ENCODE measurements at regions not wholly inside any gene's neighbourhood (a gene's known extent, or its start where the extent isn't known, plus 50 kb on each side); places are given as distances from the start of the nearest gene placed in this dataset.

DNA sequence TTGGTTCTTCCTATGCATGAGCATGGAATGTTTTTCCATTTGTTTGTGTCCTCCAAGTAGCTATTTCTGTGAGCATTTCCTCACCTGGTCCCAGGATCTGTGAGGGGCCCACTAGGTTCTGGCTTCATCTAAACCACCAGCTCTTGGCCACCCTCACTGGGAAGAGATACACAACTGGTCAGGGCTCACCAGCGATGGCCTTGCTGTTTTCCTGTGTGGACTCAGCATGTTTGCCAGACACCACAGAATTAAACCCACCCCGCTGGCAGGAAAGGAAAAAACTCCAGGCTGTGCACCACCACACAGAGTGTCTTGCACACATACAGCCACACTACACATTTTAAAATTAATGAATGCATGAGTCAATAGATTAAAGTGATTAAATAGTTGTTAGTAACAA, 65.1 kb upstream of the NXT1 start:
- H3K27ac Mint-ChIP-seq: no peak overlapping the region
- ATAC-seq (no peak), DNase-seq (ENCODE audit: low spot score in 2 of 2) (no peak)
- no peaks in the 10 kb centered on the region for H3K9me3 Mint-ChIP-seq
- no peaks in the 10 kb centered on the region for H3K36me3 Mint-ChIP-seq

DNA sequence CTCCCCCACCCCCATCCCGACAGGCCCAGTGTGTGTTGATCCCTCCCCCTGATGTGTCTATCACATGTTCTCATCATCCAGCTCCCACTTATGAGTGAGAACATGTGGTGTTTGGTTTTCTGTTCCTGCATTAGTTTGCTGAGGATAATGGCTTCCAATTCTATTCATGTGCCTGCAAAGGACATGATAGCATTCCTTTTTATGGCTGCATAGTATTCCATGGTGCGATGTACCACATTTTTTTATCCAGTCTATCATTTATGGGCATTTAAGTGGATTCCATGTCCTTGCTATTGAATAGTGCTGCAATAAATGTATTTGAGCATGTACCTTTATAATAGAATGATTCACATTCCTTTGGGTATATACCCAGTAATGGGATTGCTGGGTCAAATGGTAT, 66.6 kb upstream of the NXT1 start:
- Mint-ChIP-seq H3K9me3 (no peaks in the 10 kb centered on the region), H3K36me3 (no peaks in the 10 kb centered on the region), H3K27ac (no peak overlapping the region)
- no peak for ATAC-seq
- no peak for DNase-seq (ENCODE audit: low spot score in 2 of 2)

- no peak for DNase-seq (ENCODE audit: low spot score in 2 of 2)
- no peaks in the 10 kb centered on the region for H3K9me3 Mint-ChIP-seq
- ATAC-seq: no peak
- H3K36me3 Mint-ChIP-seq: no peaks in the 10 kb centered on the region
- H3K27ac Mint-ChIP-seq: no peak overlapping the region
Measured at GRCh38 chr20:23283096-23283850, 67.3 kb upstream of the NXT1 start.

GRCh38 chr20:23282546-23282945, 68.0 kb upstream of the NXT1 start:
- Mint-ChIP-seq H3K36me3 (no peaks in the 10 kb centered on the region), H3K9me3 (no peaks in the 10 kb centered on the region), H3K27ac (no peak overlapping the region)
- DNase-seq (ENCODE audit: low spot score in 2 of 2) (no peak), ATAC-seq (no peak)

- DNase-seq (ENCODE audit: low spot score in 2 of 2): no peak
- no peaks in the 10 kb centered on the region for H3K9me3 Mint-ChIP-seq
- H3K27ac Mint-ChIP-seq: no peak overlapping the region
- no peak for ATAC-seq
- H3K36me3 Mint-ChIP-seq: no peaks in the 10 kb centered on the region
Measured at GRCh38 chr20:23282111-23282510, 68.5 kb upstream of the NXT1 start.

DNA sequence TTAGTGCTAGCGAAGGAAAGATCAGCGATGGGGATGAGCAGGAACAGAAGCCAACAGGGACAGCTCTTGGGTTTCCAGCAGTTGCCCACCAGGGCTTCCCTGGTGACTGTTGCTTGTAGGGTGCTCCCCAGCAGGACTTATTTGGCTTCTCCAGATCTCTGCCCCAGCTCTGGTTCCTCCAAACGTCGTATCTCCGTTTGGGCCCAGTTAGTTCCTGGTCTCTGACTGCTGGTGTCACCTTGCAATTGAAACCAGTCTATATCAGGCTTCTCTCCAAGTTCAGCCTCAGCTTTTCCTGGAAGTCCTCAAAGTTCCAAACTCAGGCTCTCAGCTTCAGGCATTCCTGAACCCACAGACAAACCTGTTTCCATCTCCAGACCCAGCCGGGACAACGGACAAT, 70.8 kb upstream of the NXT1 start:
- H3K9me3 Mint-ChIP-seq: no peaks in the 10 kb centered on the region
- no peak overlapping the region for H3K27ac Mint-ChIP-seq
- ATAC-seq (no peak), DNase-seq (ENCODE audit: low spot score in 2 of 2) (no peak)
- H3K36me3 Mint-ChIP-seq: no peaks in the 10 kb centered on the region

- ATAC-seq (no peak), DNase-seq (ENCODE audit: low spot score in 2 of 2) (no peak)
- H3K27ac Mint-ChIP-seq: no peak overlapping the region
- no peaks in the 10 kb centered on the region for H3K9me3 Mint-ChIP-seq
- no peaks in the 10 kb centered on the region for H3K36me3 Mint-ChIP-seq
Measured at GRCh38 chr20:23278172-23278571, 72.4 kb upstream of the NXT1 start.

- no peaks in the 10 kb centered on the region for H3K36me3 Mint-ChIP-seq
- H3K9me3 Mint-ChIP-seq: no peaks in the 10 kb centered on the region
- no peak for DNase-seq (ENCODE audit: low spot score in 2 of 2)
- no peak overlapping the region for H3K27ac Mint-ChIP-seq
- no peak for ATAC-seq
Measured at GRCh38 chr20:23277316-23277715, 73.3 kb upstream of the NXT1 start.

- Mint-ChIP-seq H3K27ac (no peak overlapping the region), H3K9me3 (peaks cover 8% of the 10 kb centered on the region in 2 donors), H3K36me3 (peaks cover 8 to 10% of the 10 kb centered on the region in 2 donors)
- no peak for DNase-seq (ENCODE audit: low spot score in 2 of 2)
- no peak for ATAC-seq
Measured at GRCh38 chr20:23273776-23274175, 76.8 kb upstream of the NXT1 start.

DNA sequence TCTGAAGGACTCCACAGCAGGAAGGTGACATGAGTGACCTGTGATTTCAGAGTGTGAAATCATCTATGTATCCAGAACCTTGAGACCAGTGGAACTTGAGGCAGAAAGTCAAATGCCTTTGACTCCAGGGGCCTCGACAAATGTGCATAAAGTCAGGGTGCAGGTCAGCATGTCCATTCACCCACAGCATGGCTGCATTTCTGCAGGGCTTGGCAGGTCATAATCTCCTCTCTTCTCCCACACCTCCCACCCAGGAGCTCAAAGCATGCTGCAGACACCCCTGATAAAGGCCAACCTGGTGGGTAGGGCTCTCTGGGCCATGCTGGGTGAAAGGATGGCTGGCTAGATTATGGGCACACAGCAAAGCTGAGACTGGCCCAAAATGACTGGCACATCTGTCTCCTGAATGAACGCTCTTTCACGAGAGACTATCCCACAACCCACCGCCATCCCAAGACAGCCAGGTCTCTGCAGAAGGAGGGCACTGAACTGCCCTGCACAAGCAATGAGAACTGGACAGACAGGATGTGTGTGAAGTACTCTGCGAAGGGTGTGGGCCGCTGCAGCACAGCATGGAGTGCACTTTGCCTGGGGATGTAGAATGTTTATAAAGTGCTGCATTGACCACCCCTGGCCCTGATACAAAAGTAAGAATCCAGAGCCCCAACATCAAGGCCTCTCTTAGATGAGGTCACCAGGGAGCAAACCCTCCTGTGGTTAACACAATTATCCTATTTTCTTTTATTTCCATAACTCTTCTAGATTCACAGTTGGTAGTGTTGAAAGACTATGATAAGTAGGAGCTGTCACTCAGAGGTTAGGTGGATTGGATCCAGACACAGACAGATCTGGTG, 78.2 kb upstream of the NXT1 start:
- no peak for DNase-seq (ENCODE audit: low spot score in 2 of 2)
- Mint-ChIP-seq H3K9me3 (peaks cover 13% of the 10 kb centered on the region in 2 donors), H3K27ac (no peak overlapping the region), H3K36me3 (peaks cover 8 to 10% of the 10 kb centered on the region in 2 donors)
- no peak for ATAC-seq

GRCh38 chr20:23270382-23270911, 80.1 kb upstream of the NXT1 start:
- H3K27ac Mint-ChIP-seq: no peak overlapping the region
- no peak for DNase-seq (ENCODE audit: low spot score in 2 of 2)
- ATAC-seq: no peak
- H3K36me3 Mint-ChIP-seq: peaks cover 8 to 10% of the 10 kb centered on the region in 2 donors
- peaks cover 13% of the 10 kb centered on the region in 2 donors for H3K9me3 Mint-ChIP-seq

GRCh38 chr20:23269954-23270353, 80.6 kb upstream of the NXT1 start:
- peaks cover 8 to 10% of the 10 kb centered on the region in 2 donors for H3K36me3 Mint-ChIP-seq
- no peak for DNase-seq (ENCODE audit: low spot score in 2 of 2)
- no peak for ATAC-seq
- peaks cover 13% of the 10 kb centered on the region in 2 donors for H3K9me3 Mint-ChIP-seq
- H3K27ac Mint-ChIP-seq: no peak overlapping the region

DNA sequence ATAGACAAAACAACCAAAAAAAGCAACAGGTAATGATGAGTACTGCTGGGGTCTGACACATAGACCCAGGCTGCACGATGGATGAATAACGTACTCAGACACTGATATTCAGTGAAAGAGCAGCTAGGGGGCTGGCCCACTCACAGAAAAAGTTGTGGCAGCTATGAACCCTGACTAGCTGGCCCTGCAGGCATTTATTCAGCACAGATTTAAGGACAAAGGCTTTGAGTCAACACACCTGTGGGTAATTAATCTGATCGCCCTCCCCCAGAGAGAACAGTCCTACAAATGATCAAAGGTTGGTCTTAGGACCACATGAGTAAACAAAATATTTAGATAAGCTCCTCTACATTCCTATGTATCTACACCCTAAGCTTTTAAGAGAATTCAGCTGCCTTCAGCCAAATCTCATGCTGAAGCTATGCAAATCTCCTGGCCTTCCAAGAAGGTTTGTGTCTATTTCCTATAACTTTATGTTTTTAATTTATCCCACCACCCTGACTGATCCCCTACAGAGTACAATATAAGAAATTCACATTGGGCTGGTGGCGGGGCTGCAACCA, 81.7 kb upstream of the NXT1 start:
- no peak for ATAC-seq
- H3K27ac Mint-ChIP-seq: no peak overlapping the region

DNA sequence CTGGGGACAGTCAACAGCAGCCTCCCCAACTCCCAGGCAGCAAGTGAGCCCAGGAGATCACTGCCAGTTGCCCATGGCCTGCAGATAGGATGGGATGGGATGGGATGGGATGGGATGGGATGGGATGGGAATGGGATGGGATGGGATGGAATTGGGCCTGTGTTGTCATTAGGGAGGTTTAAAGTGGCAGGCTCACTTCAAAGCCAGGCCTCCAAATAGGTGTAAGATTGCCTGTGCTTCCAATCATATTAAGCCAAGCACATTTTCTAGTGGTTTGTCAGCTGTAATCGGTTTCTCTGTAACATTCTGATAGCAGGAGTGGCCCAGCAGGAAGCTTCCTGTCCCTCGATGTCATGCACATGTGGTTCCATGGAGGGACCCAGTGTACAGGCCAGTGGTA, 82.7 kb upstream of the NXT1 start:
- H3K9me3 Mint-ChIP-seq: peaks cover 21% of the 10 kb centered on the region in 2 donors
- H3K36me3 Mint-ChIP-seq: peaks cover 13 to 20% of the 10 kb centered on the region in 2 donors
- ATAC-seq: no peak
- H3K27ac Mint-ChIP-seq: no peak overlapping the region
- no peak for DNase-seq (ENCODE audit: low spot score in 2 of 2)

More for the DNA sequence above, 81.7 kb upstream of the NXT1 start:
- peaks cover 15 to 18% of the 10 kb centered on the region in 2 donors for H3K9me3 Mint-ChIP-seq
- no peak for DNase-seq (ENCODE audit: low spot score in 2 of 2)
- H3K36me3 Mint-ChIP-seq: peaks cover 9 to 16% of the 10 kb centered on the region in 2 donors

- Mint-ChIP-seq H3K36me3 (peaks cover 13 to 20% of the 10 kb centered on the region in 2 donors), H3K9me3 (peaks cover 21% of the 10 kb centered on the region in 2 donors), H3K27ac (no peak overlapping the region)
- DNase-seq (ENCODE audit: low spot score in 2 of 2): no peak
- no peak for ATAC-seq
Measured at GRCh38 chr20:23266530-23267398, 83.8 kb upstream of the NXT1 start.

DNA sequence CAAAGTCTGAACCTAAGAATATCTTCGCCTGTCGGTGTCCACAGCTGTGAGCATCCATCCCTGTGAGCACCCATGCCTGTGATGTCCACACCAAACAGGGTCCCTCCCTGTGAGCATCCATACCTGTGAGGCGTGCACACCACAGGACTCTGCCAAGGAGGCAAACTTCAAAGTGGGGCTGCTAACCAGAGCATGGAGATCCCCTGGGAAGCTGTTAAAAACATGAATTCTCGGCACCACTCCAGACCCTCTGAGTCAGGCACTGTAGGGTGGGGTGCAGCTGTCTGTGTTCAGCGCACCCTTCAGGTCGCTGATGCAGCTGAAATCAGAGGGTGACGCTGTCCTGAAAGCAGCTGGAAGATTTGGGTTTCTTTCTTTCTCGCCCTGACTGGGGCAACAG, 85.4 kb upstream of the NXT1 start:
- ATAC-seq (no peak), DNase-seq (ENCODE audit: low spot score in 2 of 2) (no peak)
- Mint-ChIP-seq H3K27ac (no peak overlapping the region), H3K9me3 (peaks cover 21% of the 10 kb centered on the region in 2 donors), H3K36me3 (peaks cover 13 to 20% of the 10 kb centered on the region in 2 donors)

Data from activated naive CD4-positive, alpha-beta T cell treated with anti-CD3 and anti-CD28 coated beads, Interleukin-2, amount 50 U/mL, for 72 hours (primary cell).